Spinal cord (tissue), 9 donors: ENCODE measurements at regions not wholly inside any gene's neighbourhood (a gene's known extent, or its start where the extent isn't known, plus 50 kb on each side); places are given as distances from the start of the nearest gene placed in this dataset.
A peak's percentile ranks its signal among the peaks of the same experiment; 100 is the strongest.

Experiments
- DNase-seq, 6 donors: peaks; one replicate each; pipeline versions ENCODE4 v3.0.0 to v3.0.0-alpha.2; 2013 to 2015; ENCODE audit warnings: low spot score in 6 of 6, low read depth in 4 of 6
- H3K27ac ChIP-seq: one replicate; pipeline ENCODE4 v1.5.1; 2013; ENCODE audit warnings: low read depth, low read length, control low read depth
- H3K27me3 ChIP-seq: one replicate; pipeline ENCODE4 v1.6.1; 2013; ENCODE audit warnings: low read length; ENCODE audit not compliant: control insufficient read depth, insufficient read depth
- H3K36me3 ChIP-seq: one replicate; pipeline ENCODE4 v1.6.1; 2013; ENCODE audit warnings: low read length; ENCODE audit not compliant: control insufficient read depth, insufficient read depth
- H3K4me1 ChIP-seq: one replicate; pipeline ENCODE4 v1.6.1; 2013; ENCODE audit warnings: low read length; ENCODE audit not compliant: control insufficient read depth, insufficient read depth
- H3K4me3 ChIP-seq: one replicate; pipeline ENCODE4 v1.5.1; 2013; ENCODE audit warnings: low read depth, low read length, control low read depth
- H3K9me3 ChIP-seq: one replicate; pipeline ENCODE4 v1.6.1; 2013; ENCODE audit warnings: low read length; ENCODE audit not compliant: control insufficient read depth, insufficient read depth
- WGBS: methylation state at CpG from one replicate; pipeline ENCODE4 v1.1.5; 2013; ENCODE audit warnings: missing lambda C conversion rate; ENCODE audit not compliant: insufficient coverage; 5-methylcytosine and 5-hydroxymethylcytosine counted together
- donor health status: healthy.

GRCh38 chr16:26365161-26365940 is 673.6 kb downstream of the HS3ST4 start:
- Histone ChIP-seq H3K9me3 (peaks cover 2% of the 10 kb centered on the region), H3K36me3 (no peaks in the 10 kb centered on the region), H3K4me1 (peaks cover 4% of the 10 kb centered on the region), H3K27ac (no peak overlapping the region), H3K4me3 (no peak overlapping the region), H3K27me3 (no peaks in the 10 kb centered on the region)
- 35% methylated on average over 3 of the region's 8 CpGs for WGBS
- peak in 1 of 6 donors; percentile 54 for DNase-seq

DNA sequence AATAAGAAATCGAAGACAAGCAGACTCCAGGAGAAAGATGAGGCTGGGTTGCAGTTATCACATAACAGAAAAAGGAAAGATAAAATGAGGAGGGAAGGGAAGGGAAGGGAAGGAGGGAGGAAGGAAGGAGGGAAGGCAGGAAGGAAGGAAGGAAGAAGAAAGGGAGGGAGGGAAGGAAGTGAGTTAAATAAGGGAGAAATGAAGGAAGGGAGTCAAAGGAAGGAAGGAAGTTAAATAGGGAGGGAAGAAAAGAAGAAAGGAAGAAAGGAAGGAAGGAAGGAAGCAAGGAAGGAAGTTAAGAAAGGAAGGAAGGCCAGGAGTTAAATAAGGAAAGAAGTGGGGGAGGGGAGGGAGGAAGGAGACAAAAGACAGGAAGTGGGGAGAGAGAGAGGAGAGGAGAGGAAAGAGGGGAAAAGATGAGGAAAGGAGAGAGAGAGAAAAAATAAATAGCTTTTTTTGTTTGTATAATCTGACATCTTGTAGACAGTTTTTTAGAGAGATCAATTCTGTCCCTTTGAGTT is 679.6 kb downstream of the HS3ST4 start:
- 100% methylated on average over 1 of the region's 1 CpG for WGBS
- no peaks in the 10 kb centered on the region for H3K27me3 ChIP-seq
- H3K27ac ChIP-seq, result no peak overlapping the region
- H3K4me3 ChIP-seq, result no peak overlapping the region
- peaks cover under 1% of the 10 kb centered on the region for H3K9me3 ChIP-seq
- no peak for DNase-seq
- H3K36me3 ChIP-seq, result no peaks in the 10 kb centered on the region
- no peaks in the 10 kb centered on the region for H3K4me1 ChIP-seq

DNA sequence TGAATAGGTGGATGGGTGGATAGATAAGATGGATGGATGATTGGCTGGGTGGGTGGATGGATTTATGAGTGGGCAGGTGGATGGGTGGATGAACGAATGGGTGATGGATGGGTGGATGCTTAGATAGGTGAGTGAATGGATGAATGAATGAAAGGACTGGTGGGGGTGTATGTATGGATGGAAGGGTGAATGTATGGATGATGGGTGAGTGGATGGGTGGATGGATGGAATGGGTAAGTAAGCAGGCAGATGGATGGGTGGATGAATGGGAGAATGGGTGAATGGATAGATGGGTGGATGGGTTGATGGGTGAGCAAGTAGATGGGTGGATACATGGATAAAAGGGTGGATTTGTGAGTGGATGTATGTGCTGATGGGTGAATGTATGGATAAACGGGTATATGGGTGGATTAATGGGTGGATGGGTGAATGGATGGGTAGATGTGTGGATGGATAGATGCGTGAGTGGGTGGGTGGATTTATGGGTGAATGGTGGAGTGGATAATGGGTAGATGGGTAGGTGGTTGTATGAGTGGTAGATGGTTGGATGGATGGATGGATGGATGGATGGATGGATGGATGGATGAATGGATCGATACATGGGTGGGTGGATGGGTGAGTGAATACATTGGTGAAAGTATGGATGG is 682.6 kb downstream of the HS3ST4 start:
- H3K27ac ChIP-seq, result no peak overlapping the region
- H3K4me3 ChIP-seq, result no peak overlapping the region
- WGBS, result 80% methylated on average over 4 of the region's 4 CpGs
- no peaks in the 10 kb centered on the region for H3K36me3 ChIP-seq
- no peak for DNase-seq
- peaks cover 5% of the 10 kb centered on the region for H3K4me1 ChIP-seq
- no peaks in the 10 kb centered on the region for H3K27me3 ChIP-seq
- H3K9me3 ChIP-seq, result no peaks in the 10 kb centered on the region

DNA sequence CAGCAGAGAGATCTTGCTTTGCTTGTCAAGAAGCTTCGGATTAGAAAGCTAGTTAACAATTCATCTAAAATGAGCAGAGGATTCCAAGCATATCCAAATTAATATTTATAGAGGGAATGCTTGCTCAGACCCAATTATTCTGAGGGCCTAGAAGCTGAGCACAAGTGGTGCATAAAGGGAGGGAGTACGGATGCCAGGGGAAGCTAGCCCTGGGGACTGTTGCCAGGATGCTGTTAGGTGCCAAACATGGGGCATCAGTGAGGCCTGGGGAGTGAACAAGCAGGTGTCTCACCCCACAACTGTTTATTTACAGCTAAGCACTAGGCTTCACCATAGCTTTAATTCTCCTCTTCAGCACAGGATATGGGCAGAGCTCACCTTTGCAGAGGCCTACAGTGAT is 684.1 kb upstream of the C16orf82 start:
- Histone ChIP-seq H3K27ac (no peak overlapping the region), H3K4me1 (peaks cover 5% of the 10 kb centered on the region), H3K4me3 (no peak overlapping the region), H3K27me3 (no peaks in the 10 kb centered on the region), H3K36me3 (no peaks in the 10 kb centered on the region), H3K9me3 (no peaks in the 10 kb centered on the region)
- WGBS, result 14% methylated on average over 1 of the region's 2 CpGs
- DNase-seq, result peak in 1 of 6 donors; percentile 83

DNA sequence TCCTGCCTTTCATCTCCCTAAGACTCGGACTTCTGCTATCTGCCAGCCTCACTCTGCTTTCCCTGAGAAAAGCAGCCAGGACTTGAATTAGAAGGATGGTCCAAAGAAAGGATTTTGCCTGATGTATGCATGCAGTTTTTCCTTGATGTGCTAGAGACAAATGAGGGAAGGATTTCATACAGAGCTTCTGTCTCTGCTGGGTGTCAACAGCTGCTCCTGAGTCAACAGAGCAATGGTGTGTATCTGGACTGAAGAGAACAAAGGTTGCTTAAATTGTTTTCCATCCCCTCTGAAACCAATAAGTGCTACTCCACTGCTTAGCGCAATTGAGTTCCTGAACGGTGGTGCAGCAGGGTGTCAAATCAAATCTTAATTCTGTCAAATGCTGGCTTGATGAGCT is 680.6 kb upstream of the C16orf82 start:
- DNase-seq, result peak in 1 of 6 donors; percentile 66
- Histone ChIP-seq H3K27me3 (no peaks in the 10 kb centered on the region), H3K9me3 (no peaks in the 10 kb centered on the region), H3K27ac (no peak overlapping the region), H3K4me3 (no peak overlapping the region), H3K4me1 (no peaks in the 10 kb centered on the region), H3K36me3 (no peaks in the 10 kb centered on the region)
- WGBS, result no CpG with 5 or more reads among the region's 3 CpGs

DNA sequence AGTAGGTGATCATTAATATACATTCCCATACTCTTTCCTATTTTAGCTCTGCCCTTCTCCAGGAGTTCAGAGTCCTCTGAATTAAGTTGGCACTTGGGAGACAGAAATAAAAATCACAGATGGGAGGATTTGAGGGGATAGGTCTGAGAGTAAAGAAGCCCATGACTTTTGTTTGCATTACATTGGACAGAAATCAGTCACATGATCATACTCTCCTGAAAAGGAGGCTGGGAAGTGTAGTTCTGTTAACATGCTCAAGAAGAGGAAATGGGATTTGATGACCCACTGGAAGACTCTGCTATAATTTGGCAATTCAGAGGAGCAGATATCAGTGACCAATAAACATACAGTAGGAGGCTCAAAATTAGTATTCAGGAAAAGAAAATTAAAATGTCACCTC is 674.9 kb upstream of the C16orf82 start:
- no peak overlapping the region for H3K27ac ChIP-seq
- no peak for DNase-seq
- no peak overlapping the region for H3K4me3 ChIP-seq
- H3K4me1 ChIP-seq, result no peaks in the 10 kb centered on the region
- H3K27me3 ChIP-seq, result no peaks in the 10 kb centered on the region
- H3K36me3 ChIP-seq, result no peaks in the 10 kb centered on the region
- no peaks in the 10 kb centered on the region for H3K9me3 ChIP-seq

DNA sequence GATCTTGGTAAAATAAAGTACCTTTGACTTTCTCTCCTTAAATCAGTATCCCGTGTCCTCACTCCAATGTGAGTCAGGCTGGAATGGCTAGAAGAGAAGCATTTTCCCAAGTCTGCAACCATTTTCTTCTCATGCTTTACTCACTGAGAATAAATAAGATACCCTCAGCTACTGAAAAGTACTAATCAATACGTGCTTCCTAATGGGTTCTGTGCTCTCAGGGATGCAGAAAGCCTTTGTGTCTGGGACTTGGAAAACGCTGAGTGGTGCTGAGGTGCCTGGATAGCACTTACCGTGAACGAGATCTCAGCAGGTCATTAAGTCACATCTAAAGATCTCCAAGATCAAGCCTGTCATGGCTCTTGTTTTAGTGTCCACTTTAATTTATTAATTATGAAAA is 672.3 kb upstream of the C16orf82 start:
- WGBS, result 80% methylated on average over 1 of the region's 5 CpGs
- Histone ChIP-seq H3K9me3 (no peaks in the 10 kb centered on the region), H3K27ac (no peak overlapping the region), H3K27me3 (no peaks in the 10 kb centered on the region), H3K4me1 (no peaks in the 10 kb centered on the region), H3K4me3 (no peak overlapping the region), H3K36me3 (no peaks in the 10 kb centered on the region)
- no peak for DNase-seq

DNA sequence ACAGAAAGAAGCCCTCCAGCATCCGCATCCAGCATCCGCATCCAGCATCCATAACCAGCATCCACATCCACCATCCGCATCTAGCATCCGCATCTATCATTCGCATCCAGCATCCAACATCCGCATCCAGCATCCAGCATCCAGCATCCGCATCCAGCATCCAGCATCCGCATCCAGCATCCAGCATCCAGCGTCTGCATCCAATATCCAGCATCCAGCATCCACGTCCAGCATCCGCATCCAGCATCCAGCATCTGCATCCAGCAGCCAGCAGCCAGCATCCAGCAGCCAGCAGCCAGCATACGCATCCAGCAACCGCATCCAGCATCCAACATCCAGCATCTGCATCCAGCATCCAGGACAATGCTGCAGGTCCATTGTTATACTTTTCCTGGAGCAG is 671.0 kb upstream of the C16orf82 start:
- DNase-seq, result peak in 1 of 6 donors; percentile 28
- Histone ChIP-seq H3K27ac (no peak overlapping the region), H3K27me3 (no peaks in the 10 kb centered on the region), H3K4me1 (no peaks in the 10 kb centered on the region), H3K36me3 (no peaks in the 10 kb centered on the region), H3K9me3 (no peaks in the 10 kb centered on the region), H3K4me3 (no peak overlapping the region)
- 80% methylated on average over 13 of the region's 13 CpGs for WGBS

GRCh38 chr16:26396511-26397235 is 670.1 kb upstream of the C16orf82 start:
- H3K4me1 ChIP-seq, result no peaks in the 10 kb centered on the region
- H3K27me3 ChIP-seq, result no peaks in the 10 kb centered on the region
- no peak overlapping the region for H3K4me3 ChIP-seq
- no peaks in the 10 kb centered on the region for H3K9me3 ChIP-seq
- H3K27ac ChIP-seq, result no peak overlapping the region
- 73% methylated on average over 3 of the region's 3 CpGs for WGBS
- DNase-seq, result no peak
- no peaks in the 10 kb centered on the region for H3K36me3 ChIP-seq
